ENCODE measurements at regions not wholly inside any gene's neighbourhood (a gene's known extent, or its start where the extent isn't known, plus 50 kb on each side); places are given as distances from the start of the nearest gene placed in this dataset.

DNA sequence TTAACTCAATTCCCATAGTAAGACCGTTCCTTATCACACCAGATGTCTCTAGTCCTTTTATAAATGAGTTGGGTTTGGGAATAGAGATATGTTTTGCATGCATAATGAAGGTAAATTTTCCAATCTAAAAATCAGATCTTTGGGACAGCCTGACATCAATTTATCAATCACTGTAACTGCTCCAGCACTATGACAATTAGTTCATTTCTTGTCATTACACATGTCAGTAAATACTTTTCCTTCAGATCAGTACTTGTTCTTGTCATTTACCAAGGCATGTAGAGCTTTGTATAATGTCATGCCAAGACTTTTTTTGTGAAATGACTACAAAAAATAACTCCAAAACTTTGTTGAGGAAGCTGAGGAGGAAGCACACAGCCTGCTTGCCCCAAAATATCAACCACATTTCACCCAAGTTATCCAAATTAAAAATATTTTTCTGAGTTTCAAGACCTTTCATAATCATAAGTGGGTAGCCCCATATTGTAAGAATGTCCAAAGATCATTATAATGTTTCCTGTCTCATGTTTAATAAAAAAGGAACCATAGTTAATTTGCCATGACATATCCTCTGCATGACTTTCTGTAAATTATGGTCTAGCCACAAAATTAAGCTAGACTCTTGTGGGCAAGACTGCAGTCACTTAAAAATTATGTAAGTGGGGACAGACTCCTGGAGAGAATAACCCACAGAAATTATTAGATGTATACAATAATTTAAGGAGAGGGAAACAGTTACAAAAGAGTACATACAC lies 586.8 kb downstream of the TBC1D4 start:
- Histone ChIP-seq H3K27ac (ENCODE audit: low read depth in 1 of 2, low read length in 2 of 2) (no peak overlapping the region), H3K9me3 (replicated peaks in 1 of 2; ENCODE audit: control insufficient read depth in 1 of 2, insufficient read depth in 1 of 2, low read length in 2 of 2) (no peaks in the 10 kb centered on the region), H3K27me3 (ENCODE audit: control insufficient read depth in 2 of 2, insufficient read depth in 2 of 2, low read length in 2 of 2) (no peaks in the 10 kb centered on the region), H4K20me1 (ENCODE audit: insufficient read depth, low read length) (no peaks in the 10 kb centered on the region), H3K4me2 (replicated peaks; ENCODE audit: extremely low read depth, low read length, poor library complexity, severe bottlenecking) (no peak overlapping the region), H3K36me3 (replicated peaks in 1 of 2; ENCODE audit: control insufficient read depth in 1 of 2, insufficient read depth in 2 of 2, low read length in 2 of 2) (no peaks in the 10 kb centered on the region), H3K79me2 (ENCODE audit: insufficient read depth, low read length) (no peaks in the 10 kb centered on the region), H3K4me3 (replicated peaks in 1 of 3; ENCODE audit: low read depth in 2 of 3, low read length in 3 of 3) (no peak overlapping the region), H2AFZ (ENCODE audit: insufficient read depth, low read depth, low read length, poor library complexity, severe bottlenecking) (no peak overlapping the region), H3K9ac (ENCODE audit: insufficient read depth, low read length, poor library complexity, severe bottlenecking) (no peak overlapping the region), H3K4me1 (ENCODE audit: control insufficient read depth in 1 of 2, insufficient read depth in 2 of 2, low read length in 2 of 2) (no peaks in the 10 kb centered on the region)
- Mint-ChIP-seq H3K4me3 (no peak overlapping the region), H3K9me3 (peaks cover 0 to 3% (median 0%) of the 10 kb centered on the region in 7 donors), H3K27me3 (ENCODE audit: low read depth in 3 of 3) (peaks cover 0 to 2% (median 0%) of the 10 kb centered on the region in 3 donors), H3K4me1 (no peaks in the 10 kb centered on the region), H3K27ac (no peak overlapping the region), H3K36me3 (no peaks in the 10 kb centered on the region)
- DNase-seq = no peak
- no CpG with 5 or more reads among the region's 1 CpG for WGBS (ENCODE audit: insufficient coverage)
- TF ChIP-seq, protein P1, sequence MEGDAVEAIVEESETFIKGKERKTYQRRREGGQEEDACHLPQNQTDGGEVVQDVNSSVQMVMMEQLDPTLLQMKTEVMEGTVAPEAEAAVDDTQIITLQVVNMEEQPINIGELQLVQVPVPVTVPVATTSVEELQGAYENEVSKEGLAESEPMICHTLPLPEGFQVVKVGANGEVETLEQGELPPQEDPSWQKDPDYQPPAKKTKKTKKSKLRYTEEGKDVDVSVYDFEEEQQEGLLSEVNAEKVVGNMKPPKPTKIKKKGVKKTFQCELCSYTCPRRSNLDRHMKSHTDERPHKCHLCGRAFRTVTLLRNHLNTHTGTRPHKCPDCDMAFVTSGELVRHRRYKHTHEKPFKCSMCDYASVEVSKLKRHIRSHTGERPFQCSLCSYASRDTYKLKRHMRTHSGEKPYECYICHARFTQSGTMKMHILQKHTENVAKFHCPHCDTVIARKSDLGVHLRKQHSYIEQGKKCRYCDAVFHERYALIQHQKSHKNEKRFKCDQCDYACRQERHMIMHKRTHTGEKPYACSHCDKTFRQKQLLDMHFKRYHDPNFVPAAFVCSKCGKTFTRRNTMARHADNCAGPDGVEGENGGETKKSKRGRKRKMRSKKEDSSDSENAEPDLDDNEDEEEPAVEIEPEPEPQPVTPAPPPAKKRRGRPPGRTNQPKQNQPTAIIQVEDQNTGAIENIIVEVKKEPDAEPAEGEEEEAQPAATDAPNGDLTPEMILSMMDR (IDR thresholded peaks at IDR 0.05) = no peak
- intact Hi-C loops (cut with micrococcal nuclease) = no loop called here

DNA sequence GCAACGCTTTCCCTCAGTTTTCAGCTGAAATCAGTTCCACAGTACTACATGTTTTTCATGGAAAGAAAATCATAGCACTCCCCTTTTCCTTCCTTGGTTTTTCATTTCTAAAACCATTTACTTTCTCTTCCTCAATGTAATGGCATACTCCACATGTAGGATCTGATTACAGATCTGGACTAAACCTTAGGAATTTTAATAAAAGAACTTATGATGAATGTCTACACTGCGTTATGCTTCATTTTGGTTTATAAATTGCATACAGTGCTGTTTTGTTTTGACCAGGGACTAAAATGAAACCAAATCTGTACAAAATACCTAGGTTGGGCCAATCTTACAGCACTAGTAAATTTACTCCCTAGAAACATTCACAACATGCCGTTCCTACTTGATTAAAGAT lies 589.9 kb downstream of the TBC1D4 start:
- no peak overlapping the region for H2AFZ ChIP-seq (ENCODE audit: insufficient read depth, low read depth, low read length, poor library complexity, severe bottlenecking)
- Mint-ChIP-seq H3K27ac (no peak overlapping the region), H3K27me3 (ENCODE audit: low read depth in 3 of 3) (peaks cover 0 to 2% (median 0%) of the 10 kb centered on the region in 3 donors), H3K4me1 (no peaks in the 10 kb centered on the region), H3K9me3 (peaks cover 0 to 4% (median 0%) of the 10 kb centered on the region in 7 donors), H3K4me3 (no peak overlapping the region), H3K36me3 (no peaks in the 10 kb centered on the region)
- 75% methylated on average over 1 of the region's 3 CpGs for WGBS (ENCODE audit: insufficient coverage)
- H3K4me3 ChIP-seq (replicated peaks in 1 of 3; ENCODE audit: low read depth in 2 of 3, low read length in 3 of 3) = no peak overlapping the region
- H3K9ac ChIP-seq (ENCODE audit: insufficient read depth, low read length, poor library complexity, severe bottlenecking) = no peak overlapping the region
- no peak for DNase-seq
- H3K9me3 ChIP-seq (replicated peaks in 1 of 2; ENCODE audit: control insufficient read depth in 1 of 2, insufficient read depth in 1 of 2, low read length in 2 of 2) = no peaks in the 10 kb centered on the region
- H3K4me2 ChIP-seq (replicated peaks; ENCODE audit: extremely low read depth, low read length, poor library complexity, severe bottlenecking) = no peak overlapping the region
- intact Hi-C loops (cut with micrococcal nuclease) = no loop called here
- TF ChIP-seq, protein P1 (IDR thresholded peaks at IDR 0.05) = no peak
- no peaks in the 10 kb centered on the region for H3K4me1 ChIP-seq (ENCODE audit: control insufficient read depth in 1 of 2, insufficient read depth in 2 of 2, low read length in 2 of 2)
- no peaks in the 10 kb centered on the region for H3K27me3 ChIP-seq (ENCODE audit: control insufficient read depth in 2 of 2, insufficient read depth in 2 of 2, low read length in 2 of 2)
- H4K20me1 ChIP-seq (ENCODE audit: insufficient read depth, low read length) = no peaks in the 10 kb centered on the region
- no peak overlapping the region for H3K27ac ChIP-seq (ENCODE audit: low read depth in 1 of 2, low read length in 2 of 2)
- no peaks in the 10 kb centered on the region for H3K36me3 ChIP-seq (replicated peaks in 1 of 2; ENCODE audit: control insufficient read depth in 1 of 2, insufficient read depth in 2 of 2, low read length in 2 of 2)
- H3K79me2 ChIP-seq (ENCODE audit: insufficient read depth, low read length) = no peaks in the 10 kb centered on the region

Data from CD14-positive monocyte (primary cell).